Activated naive CD8-positive, alpha-beta T cell treated with anti-CD3 and anti-CD28 coated beads, Interleukin-2, amount 10 ng/mL, durations not matched to agents 7 days and 5 days (primary cell): ENCODE measurements at regions not wholly inside any gene's neighbourhood (a gene's known extent, or its start where the extent isn't known, plus 50 kb on each side); places are given as distances from the start of the nearest gene placed in this dataset.

Experiments
- ATAC-seq: fragments of 150-1000 bp; cut with Tn5 transposase; one replicate; pipeline ENCODE4 v1.10.0; 2021; ENCODE audit warnings: low read depth, moderate library complexity
- POLR2A ChIA-PET: fragments of 350-600 bp; sonication (Branson Sonifier 250); formaldehyde crosslinking; loops from one replicate; lab custom pipeline; 2021; ENCODE audit warnings: antibody characterized with exemption; lab: Charles Lee
- DNase-seq: peaks from one replicate; pipeline ENCODE4 v3.0.0; 2021
- H3K27ac Mint-ChIP-seq: one replicate; pipeline ENCODE4 v1.8.0; 2022; ENCODE audit warnings: mild to moderate bottlenecking, mixed read lengths
- H3K27me3 Mint-ChIP-seq: one replicate; pipeline ENCODE4 v1.8.0; 2022; ENCODE audit warnings: mild to moderate bottlenecking, moderate library complexity, mixed read lengths
- H3K36me3 Mint-ChIP-seq: one replicate; pipeline ENCODE4 v1.8.0; 2021; ENCODE audit warnings: mild to moderate bottlenecking, mixed read lengths
- H3K4me1 Mint-ChIP-seq: one replicate; pipeline ENCODE4 v1.8.0; 2021; ENCODE audit warnings: mixed read lengths
- H3K4me3 Mint-ChIP-seq: one replicate; pipeline ENCODE4 v1.8.0; 2022; ENCODE audit warnings: mild to moderate bottlenecking, moderate library complexity, mixed read lengths
- H3K9me3 Mint-ChIP-seq: one replicate; pipeline ENCODE4 v1.8.0; 2021; ENCODE audit warnings: mixed read lengths

DNA sequence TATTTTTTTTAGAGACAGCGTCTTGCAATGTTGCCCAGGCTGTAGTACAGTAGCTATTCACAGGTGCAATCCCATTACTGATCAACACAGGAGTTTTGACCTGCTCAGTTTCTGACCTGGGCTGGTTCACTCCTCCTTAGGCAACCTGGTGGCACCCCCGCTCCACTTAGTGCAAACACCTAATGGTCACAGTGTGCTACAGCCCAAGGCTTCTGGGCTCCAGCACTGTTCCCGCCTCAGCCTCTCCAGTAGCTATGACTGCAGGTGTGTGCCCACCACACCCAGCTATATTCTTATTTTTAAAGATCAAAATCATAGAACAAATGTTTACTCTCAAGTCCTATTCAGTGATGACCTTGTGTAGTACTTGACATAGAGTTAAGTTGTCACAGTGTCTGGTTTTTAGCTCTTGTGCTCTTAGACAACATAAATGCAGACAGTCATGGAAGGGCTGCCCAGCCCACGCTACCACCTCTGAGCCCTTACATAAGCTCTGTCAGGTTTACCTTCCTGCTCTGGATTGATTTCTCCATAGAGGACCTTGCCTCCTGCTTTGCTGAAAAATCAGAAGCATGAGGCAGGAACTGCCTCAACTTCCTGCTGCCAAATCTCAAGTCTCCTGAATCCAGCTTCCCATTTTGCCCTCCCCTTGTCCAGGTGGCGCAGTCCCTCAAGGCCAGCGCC, 82.2 kb upstream of the SLC1A4 start:
- Mint-ChIP-seq H3K4me3 (no peak overlapping the region), H3K27me3 (peaks cover 21% of the 10 kb centered on the region), H3K27ac (no peak overlapping the region), H3K4me1 (peaks cover 7% of the 10 kb centered on the region), H3K9me3 (no peaks in the 10 kb centered on the region), H3K36me3 (no peaks in the 10 kb centered on the region)
- POLR2A ChIA-PET: no interaction called here
- no peak for ATAC-seq
- no peak for DNase-seq

DNA sequence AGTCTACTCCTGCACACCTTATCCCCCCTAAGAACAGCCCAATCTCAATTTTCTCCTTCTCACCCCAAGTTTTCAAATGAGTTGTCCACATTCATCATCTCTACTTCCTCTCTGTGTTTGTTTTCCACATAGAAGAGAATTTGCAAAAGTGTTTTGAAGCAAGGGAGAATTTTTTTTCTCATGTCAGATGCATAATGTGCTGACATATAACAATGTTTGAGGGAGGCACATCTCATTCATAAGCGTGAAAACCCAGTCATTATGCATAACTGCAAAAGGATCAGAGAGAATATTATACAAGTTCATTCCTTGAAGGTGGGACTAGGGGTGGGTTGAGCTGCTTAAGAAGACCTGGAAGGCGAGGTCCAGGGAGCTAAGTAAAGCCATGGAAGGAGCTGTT, 80.8 kb upstream of the SLC1A4 start:
- POLR2A ChIA-PET: no interaction called here
- peaks cover 11% of the 10 kb centered on the region for H3K4me1 Mint-ChIP-seq
- H3K36me3 Mint-ChIP-seq: no peaks in the 10 kb centered on the region
- H3K9me3 Mint-ChIP-seq: no peaks in the 10 kb centered on the region
- DNase-seq (no peak), ATAC-seq (no peak)
- H3K27me3 Mint-ChIP-seq: peaks cover 19% of the 10 kb centered on the region
- H3K27ac Mint-ChIP-seq: no peak overlapping the region
- H3K4me3 Mint-ChIP-seq: no peak overlapping the region

DNA sequence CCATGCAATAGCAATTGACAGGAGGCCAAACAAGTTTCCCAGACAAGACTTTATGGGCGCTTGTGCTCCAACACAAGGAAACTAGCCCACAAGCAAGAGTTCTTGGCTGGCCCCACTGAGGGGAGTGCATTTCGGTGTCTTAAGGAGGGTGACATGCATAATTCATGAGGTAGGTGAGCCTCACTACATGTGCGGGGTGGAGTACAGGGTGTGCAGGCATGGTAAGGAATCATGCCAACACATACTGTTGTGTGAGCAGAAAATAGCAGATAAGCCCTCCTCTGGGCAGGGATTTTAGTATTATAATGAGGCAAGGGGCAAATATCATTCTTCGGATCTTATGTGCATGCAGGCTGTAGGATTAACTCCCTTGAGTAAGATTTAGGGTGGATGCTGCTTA, 78.7 kb upstream of the SLC1A4 start:
- no peak for DNase-seq
- Mint-ChIP-seq H3K9me3 (no peaks in the 10 kb centered on the region), H3K27ac (no peak overlapping the region), H3K36me3 (no peaks in the 10 kb centered on the region), H3K4me1 (peaks cover 13% of the 10 kb centered on the region), H3K27me3 (peaks cover 15% of the 10 kb centered on the region), H3K4me3 (no peak overlapping the region)
- ATAC-seq: no peak
- POLR2A ChIA-PET: no interaction called here

DNA sequence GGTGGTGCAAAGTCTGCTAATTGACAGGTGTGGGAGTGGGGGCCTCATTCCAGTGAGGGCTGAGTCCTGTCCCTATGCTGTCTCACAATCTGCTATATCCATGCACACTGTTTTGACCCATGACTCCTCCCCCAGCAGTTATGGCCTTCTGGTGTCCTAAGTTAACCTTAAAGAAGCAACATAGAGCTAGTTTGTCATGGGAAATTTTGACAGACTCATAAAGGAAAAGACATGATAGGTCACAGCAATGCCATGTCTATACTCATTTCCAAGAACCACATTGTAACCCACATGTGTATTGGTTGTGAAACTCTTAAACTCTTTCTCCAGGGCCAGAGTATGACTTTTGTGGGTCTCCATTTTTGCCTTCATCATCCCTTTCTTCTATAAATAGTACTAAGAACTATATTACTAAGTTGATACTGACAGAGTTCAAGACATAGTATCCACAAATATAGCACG, 78.2 kb upstream of the SLC1A4 start:
- ATAC-seq: no peak
- H3K36me3 Mint-ChIP-seq: no peaks in the 10 kb centered on the region
- H3K27ac Mint-ChIP-seq: no peak overlapping the region
- POLR2A ChIA-PET: no interaction called here
- H3K9me3 Mint-ChIP-seq: no peaks in the 10 kb centered on the region
- DNase-seq: no peak
- H3K4me1 Mint-ChIP-seq: peaks cover 13% of the 10 kb centered on the region
- no peak overlapping the region for H3K4me3 Mint-ChIP-seq
- H3K27me3 Mint-ChIP-seq: peaks cover 10% of the 10 kb centered on the region

DNA sequence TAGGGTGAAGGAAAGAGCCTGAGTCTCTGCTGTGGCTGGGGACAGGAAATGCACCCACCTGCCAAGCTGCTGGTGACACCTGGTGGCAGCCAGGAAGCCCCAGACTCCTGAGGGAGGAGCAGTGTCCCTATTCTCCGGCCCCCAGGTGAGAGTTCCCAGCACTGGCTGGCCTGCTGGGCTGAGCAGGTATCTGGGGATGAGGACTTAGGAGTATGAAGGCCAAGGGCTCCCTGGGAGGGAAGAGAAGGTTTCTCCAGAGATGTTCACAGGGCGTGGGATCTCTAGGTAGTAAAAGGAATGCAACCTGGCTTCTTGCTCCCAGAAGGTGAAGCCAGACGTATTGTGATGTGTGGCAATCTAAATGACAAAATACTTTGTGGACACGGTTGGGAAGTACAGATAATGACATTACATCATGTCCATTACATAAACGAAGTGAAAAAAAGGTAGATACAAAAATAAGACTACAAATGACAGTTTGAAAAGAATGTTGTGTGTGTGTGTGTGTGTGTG, 75.8 kb upstream of the SLC1A4 start:
- Mint-ChIP-seq H3K4me1 (peaks cover 21% of the 10 kb centered on the region), H3K9me3 (no peaks in the 10 kb centered on the region), H3K4me3 (no peak overlapping the region), H3K27ac (no peak overlapping the region), H3K27me3 (peaks cover 2% of the 10 kb centered on the region), H3K36me3 (no peaks in the 10 kb centered on the region)
- DNase-seq (peak; percentile 47), ATAC-seq (peak; percentile 43)
- POLR2A ChIA-PET: interaction anchor here (0.7 kb wide), 1 partner anchor 391 kb away, joined by 3 read pairs; no protein-coding TSS in a partner anchor

DNA sequence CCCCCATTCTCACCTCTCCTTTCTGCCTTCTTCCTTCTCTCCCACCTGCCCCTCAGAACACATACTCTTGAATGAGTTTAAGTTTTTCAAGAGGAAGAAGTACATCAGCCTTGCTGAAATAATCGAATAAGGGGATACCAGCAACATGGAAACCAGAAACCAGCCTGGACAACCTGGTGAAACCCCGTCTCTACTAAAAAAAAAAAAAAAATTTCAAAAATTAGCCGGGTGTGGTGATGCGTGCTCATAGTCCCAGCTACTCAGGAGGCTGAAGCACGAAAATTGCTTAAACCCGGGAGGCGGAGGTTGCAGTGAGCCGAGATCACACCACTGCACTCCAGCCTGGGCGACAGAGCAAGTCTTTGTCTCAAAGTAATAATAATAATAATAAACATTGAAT, 75.0 kb upstream of the SLC1A4 start:
- Mint-ChIP-seq H3K27ac (no peak overlapping the region), H3K4me1 (peaks cover 24% of the 10 kb centered on the region), H3K9me3 (no peaks in the 10 kb centered on the region), H3K27me3 (peaks cover 2% of the 10 kb centered on the region), H3K4me3 (no peak overlapping the region), H3K36me3 (no peaks in the 10 kb centered on the region)
- POLR2A ChIA-PET: no interaction called here
- ATAC-seq: no peak
- DNase-seq: no peak

DNA sequence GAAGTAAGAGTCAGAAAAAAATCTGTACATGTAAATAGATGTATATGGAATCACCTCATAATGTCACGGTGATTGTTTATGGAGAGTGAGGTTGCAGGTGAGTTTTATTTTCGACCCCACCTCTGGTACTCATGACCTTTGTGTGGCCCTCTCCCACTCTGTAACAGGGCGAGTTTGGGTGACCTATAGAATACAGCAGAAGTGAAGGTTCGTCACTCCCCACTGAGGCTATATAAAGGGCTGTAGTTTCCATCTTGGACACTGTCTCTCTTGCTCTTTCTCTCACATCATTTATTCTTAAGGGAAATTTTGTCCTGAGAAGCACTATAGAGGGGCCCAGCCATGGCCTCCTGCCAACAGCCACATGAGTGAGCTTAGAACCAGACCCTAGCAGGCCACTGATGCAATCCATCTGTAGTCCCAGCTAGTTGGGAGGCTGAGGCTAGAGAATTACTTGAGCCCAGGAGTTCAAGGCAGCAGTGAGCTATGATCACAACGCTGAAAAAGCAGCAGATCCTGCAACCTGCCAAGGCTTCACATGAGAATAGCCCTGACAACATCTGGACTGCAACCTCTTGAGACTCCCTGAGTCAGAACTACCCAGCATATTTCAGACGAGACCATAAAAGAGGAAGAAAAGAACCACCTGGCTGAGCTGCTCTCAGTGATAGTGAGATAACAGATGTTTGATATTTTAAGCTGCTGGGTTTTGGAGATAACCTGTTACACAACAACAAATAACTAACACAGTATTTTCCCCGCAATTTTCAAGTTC, 74.3 kb upstream of the SLC1A4 start:
- POLR2A ChIA-PET: interaction anchor here (5.0 kb wide), 1 partner anchor 74 kb away, joined by 24 read pairs; the partner anchor contains the start of gene SLC1A4
- ATAC-seq (no peak), DNase-seq (no peak)
- no peak overlapping the region for H3K27ac Mint-ChIP-seq
- peaks cover 24% of the 10 kb centered on the region for H3K4me1 Mint-ChIP-seq
- no peaks in the 10 kb centered on the region for H3K36me3 Mint-ChIP-seq
- H3K27me3 Mint-ChIP-seq: peaks cover 2% of the 10 kb centered on the region
- no peaks in the 10 kb centered on the region for H3K9me3 Mint-ChIP-seq
- H3K4me3 Mint-ChIP-seq: no peak overlapping the region

DNA sequence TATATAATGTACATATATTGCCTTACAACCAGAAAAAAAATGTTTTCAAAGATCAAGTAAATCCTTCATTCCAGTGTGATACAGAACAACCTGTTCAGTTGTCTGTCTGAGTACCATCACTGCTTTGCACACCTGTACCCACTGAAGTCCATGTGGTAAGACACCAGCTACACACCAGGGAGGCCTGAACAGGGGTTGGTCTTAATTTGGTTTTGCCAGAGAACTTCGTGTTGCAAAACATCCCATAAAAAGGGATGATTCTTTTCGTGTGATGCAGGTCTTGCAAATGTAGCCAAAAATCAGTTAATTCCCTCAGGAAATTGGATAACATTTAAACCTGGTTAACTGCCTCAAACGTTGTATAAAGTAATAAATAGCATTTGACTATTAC, 73.7 kb upstream of the SLC1A4 start:
- POLR2A ChIA-PET: interaction anchor here (5.0 kb wide), 1 partner anchor 74 kb away, joined by 24 read pairs; the partner anchor contains the start of gene SLC1A4
- H3K9me3 Mint-ChIP-seq: no peaks in the 10 kb centered on the region
- H3K4me1 Mint-ChIP-seq: peaks cover 24% of the 10 kb centered on the region
- no peak for DNase-seq
- no peak for ATAC-seq
- no peaks in the 10 kb centered on the region for H3K36me3 Mint-ChIP-seq
- no peak overlapping the region for H3K27ac Mint-ChIP-seq
- peaks cover 2% of the 10 kb centered on the region for H3K27me3 Mint-ChIP-seq
- H3K4me3 Mint-ChIP-seq: no peak overlapping the region

DNA sequence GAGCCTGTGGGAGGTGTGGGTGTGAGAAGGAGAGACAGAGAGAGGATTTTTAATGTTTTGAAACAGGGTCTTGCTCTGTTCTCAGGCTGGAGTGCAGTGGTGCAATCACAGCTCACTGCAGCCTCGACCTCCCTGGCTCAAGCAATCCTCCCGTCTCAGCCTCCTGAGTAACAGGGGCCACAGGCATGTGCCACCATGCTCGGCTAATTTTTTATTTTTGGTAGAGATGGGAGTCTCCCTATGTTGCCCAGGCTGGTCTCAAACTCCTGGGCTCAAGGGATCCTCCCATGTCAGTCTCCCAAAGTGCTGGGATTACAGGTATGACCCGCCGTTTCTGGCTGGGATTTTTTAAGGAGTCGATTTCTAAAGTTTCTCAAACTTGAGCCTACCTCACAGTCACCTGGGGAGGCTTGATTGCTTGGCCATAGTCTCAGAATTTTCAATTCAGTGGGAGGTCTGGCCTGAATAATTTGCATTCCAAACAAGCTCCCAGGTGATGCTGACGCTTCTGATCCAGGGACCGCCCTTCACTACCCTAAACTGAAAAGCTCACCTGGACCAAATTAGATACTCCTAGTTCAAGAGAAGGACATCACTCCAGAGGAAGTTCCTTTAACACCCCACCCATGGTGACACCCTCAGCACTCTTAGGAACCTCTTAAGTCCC, 70.8 kb upstream of the SLC1A4 start:
- peak overlapping the region; percentile 91 for H3K4me3 Mint-ChIP-seq
- POLR2A ChIA-PET: interaction anchor here (0.5 to 5.0 kb wide), 10 partner anchors 22 to 244 kb away, joined by 3 to 24 read pairs (median 3); partner anchors contain the start of gene SLC1A4
- H3K27me3 Mint-ChIP-seq: peaks cover 2% of the 10 kb centered on the region
- H3K4me1 Mint-ChIP-seq: peaks cover 17% of the 10 kb centered on the region
- no peaks in the 10 kb centered on the region for H3K36me3 Mint-ChIP-seq
- no peak for ATAC-seq
- H3K27ac Mint-ChIP-seq: peak overlapping the region; percentile 92
- DNase-seq: no peak
- no peaks in the 10 kb centered on the region for H3K9me3 Mint-ChIP-seq

DNA sequence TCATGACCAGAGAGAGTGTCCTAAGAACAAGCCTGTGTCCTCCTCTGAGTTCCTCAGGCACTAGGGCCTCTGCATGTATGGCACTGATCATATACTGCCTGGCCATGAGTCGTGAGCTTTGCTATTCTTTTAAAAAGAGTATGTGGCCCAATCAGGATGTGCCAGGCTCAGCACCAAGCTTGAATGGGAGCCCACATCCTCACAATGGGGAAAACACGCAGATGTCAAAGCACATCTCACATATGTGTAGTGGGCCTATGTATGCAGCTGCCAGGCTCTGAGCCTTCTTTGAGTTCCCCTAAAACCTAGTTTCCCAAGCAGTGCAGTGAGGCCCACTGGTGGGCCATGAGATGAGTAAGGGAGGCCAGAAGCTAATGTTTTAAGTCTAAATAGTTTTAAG, 69.9 kb upstream of the SLC1A4 start:
- Mint-ChIP-seq H3K27me3 (no peaks in the 10 kb centered on the region), H3K9me3 (no peaks in the 10 kb centered on the region), H3K4me1 (peaks cover 19% of the 10 kb centered on the region), H3K27ac (peak overlapping the region; percentile 92), H3K4me3 (peak overlapping the region; percentile 29), H3K36me3 (peaks cover 4% of the 10 kb centered on the region)
- no peak for DNase-seq
- no peak for ATAC-seq
- POLR2A ChIA-PET: interaction anchor here (1.1 to 5.0 kb wide), 3 partner anchors 27 to 114 kb away, joined by 3 to 24 read pairs (median 15); partner anchors contain the start of gene SLC1A4

DNA sequence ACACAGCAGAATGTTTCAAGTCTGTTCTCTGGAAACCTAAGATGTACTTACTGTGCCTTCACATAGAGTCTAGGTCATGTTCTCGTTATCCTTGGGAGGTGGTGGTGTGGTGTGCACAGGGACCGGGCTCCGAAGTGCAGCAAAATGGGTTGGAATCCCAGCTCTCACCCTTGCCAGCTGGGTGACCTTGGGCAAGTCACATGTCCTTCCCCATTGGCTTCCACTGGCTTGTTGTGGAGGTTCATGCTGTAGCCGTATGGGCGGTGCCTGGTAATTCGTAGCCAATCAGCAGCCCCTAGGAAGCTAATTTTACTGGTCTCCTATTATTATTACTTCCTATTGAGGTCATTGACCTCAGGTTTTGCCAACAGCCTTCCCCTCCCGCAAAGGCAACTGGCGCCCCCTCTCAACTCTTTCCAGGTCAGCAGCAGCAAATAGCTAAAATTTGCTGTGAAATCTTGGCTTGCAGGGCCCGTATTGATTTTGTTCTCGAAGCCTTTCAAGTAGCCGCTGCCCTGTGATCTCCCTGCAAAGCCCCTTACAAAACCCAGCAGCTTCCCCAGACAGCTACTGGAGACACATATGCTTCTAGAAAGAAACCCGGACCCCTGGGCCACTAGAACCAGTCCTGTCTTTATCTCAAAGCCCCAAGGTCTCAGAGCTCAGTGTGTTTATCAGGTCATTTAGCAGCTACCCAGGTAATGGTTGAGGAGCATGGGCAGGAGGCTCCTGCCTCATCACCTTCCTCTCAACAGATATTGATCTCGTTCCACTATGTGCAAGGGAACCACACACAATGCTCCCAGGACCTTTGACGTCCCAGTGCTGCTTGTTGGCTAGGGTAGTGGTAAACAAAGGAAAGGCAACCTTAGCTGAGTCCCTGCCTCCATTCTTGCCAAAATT, 66.5 kb upstream of the SLC1A4 start:
- no peak for ATAC-seq
- Mint-ChIP-seq H3K27me3 (no peaks in the 10 kb centered on the region), H3K4me1 (peaks cover 14% of the 10 kb centered on the region), H3K36me3 (peaks cover 17% of the 10 kb centered on the region), H3K9me3 (peaks cover 17% of the 10 kb centered on the region), H3K4me3 (no peak overlapping the region), H3K27ac (no peak overlapping the region)
- POLR2A ChIA-PET: interaction anchor here (0.5 to 0.6 kb wide), 2 partner anchors 111 to 1085 kb away, joined by 3 read pairs; no protein-coding TSS in a partner anchor
- DNase-seq: no peak

DNA sequence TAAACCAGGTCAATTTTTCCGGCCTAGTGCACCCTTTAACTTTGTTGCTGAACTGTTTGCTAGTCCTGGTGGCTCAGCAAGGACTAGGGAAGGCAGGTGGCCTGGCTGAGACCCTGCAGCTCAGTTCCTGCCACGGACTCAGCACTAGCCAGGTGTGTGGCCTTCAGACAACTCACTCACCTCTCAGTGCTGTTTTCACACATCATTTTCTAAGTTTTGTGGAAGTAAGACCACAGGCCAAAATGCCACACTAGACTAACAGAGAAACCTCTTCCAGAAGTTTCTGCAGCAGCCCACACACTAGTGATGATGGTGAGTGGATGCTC, 65.9 kb upstream of the SLC1A4 start:
- Mint-ChIP-seq H3K9me3 (peaks cover 18% of the 10 kb centered on the region), H3K27me3 (no peaks in the 10 kb centered on the region), H3K4me3 (no peak overlapping the region), H3K36me3 (peaks cover 17% of the 10 kb centered on the region), H3K4me1 (peaks cover 8% of the 10 kb centered on the region), H3K27ac (no peak overlapping the region)
- no peak for ATAC-seq
- DNase-seq: no peak
- POLR2A ChIA-PET: interaction anchor here (0.5 kb wide), 1 partner anchor 110 kb away, joined by 3 read pairs; no protein-coding TSS in a partner anchor
